GM12878 (cell line): ENCODE measurements at regions not wholly inside any gene's neighbourhood (a gene's known extent, or its start where the extent isn't known, plus 50 kb on each side); places are given as distances from the start of the nearest gene placed in this dataset.

Experiments
- ATAC-seq: fragments of 200-7000 bp; cut with Tn5 transposase; 3 replicates; pipeline ENCODE4 v1.9.1; 2020; ENCODE audit warnings: mild to moderate bottlenecking, moderate library complexity
- BruUV-seq: library from RNA; stranded (reverse); fragments of 400-500 nt; replicated peaks from 2 replicates; lab custom pipeline; 2021; lab: Mats Ljungman, UMichigan
- CTCF ChIA-PET: fragments of 300-600 bp; sonication (Branson Sonifier 250); formaldehyde crosslinking; extraction: SDS; loops from one replicate; lab custom pipeline; 2021; ENCODE audit warnings: inconsistent platforms; lab: Yijun Ruan, JAX
- POLR2A ChIA-PET: fragments of 350-600 bp; formaldehyde crosslinking; extraction: SDS; loops from one replicate; lab custom pipeline; 2021; ENCODE audit warnings: inconsistent platforms; lab: Charles Lee
- RAD21 ChIA-PET: fragments of 300-600 bp; sonication (Branson Sonifier 250); formaldehyde crosslinking; loops from one replicate; lab custom pipeline; 2023; ENCODE audit warnings: antibody characterized with exemption; ENCODE audit not compliant: unreplicated experiment; lab: Charles Lee
- SMC1A ChIA-PET: fragments of 300-600 bp; sonication (Branson Sonifier 250); formaldehyde crosslinking; loops from one replicate; lab custom pipeline; 2023; ENCODE audit not compliant: unreplicated experiment, uncharacterized antibody; lab: Charles Lee
- DNase-seq: peaks from one replicate; pipeline ENCODE4 v3.0.0-alpha.2; 2011; ENCODE audit warnings: low read depth, low spot score
- FAIRE-seq: peaks from 3 replicates; lab custom pipeline; 2011; peaks lifted over from hg19 to GRCh38; lab: Jason Lieb, UNC
- H2AFZ ChIP-seq: 2 replicates; pipeline ENCODE4 v1.6.0; 2011; ENCODE audit warnings: low read depth, low read length, control low read depth; ENCODE audit not compliant: control insufficient read depth
- H3K27ac ChIP-seq: 2 replicates; pipeline ENCODE4 v1.5.1; 2011; ENCODE audit warnings: control low read depth; ENCODE audit not compliant: control insufficient read depth, insufficient read depth
- H3K27me3 ChIP-seq, 2 experiments: replicated peaks in 1 of 2; 2 replicates each; pipeline versions ENCODE4 v1.6.0 to v1.6.1; 2011; ENCODE audit warnings: low read length in 1 of 2; ENCODE audit not compliant: control insufficient read depth in 2 of 2, insufficient read depth in 2 of 2
- H3K36me3 ChIP-seq, 2 experiments: 2 replicates each; pipeline ENCODE4 v1.5.1; 2011; ENCODE audit warnings: low read length in 1 of 2; ENCODE audit not compliant: control insufficient read depth in 2 of 2, insufficient read depth in 2 of 2
- H3K4me1 ChIP-seq: 2 replicates; pipeline ENCODE4 v1.6.1; 2011; ENCODE audit warnings: mild to moderate bottlenecking, low read length, moderate library complexity, mixed read lengths; ENCODE audit not compliant: control insufficient read depth, insufficient read depth
- H3K4me2 ChIP-seq: 2 replicates; pipeline ENCODE4 v1.6.0; 2011; ENCODE audit warnings: control low read depth; ENCODE audit not compliant: control insufficient read depth, insufficient read depth
- H3K4me3 ChIP-seq: fragments of 200-600 bp; sonication (generic); 2 replicates; pipeline ENCODE4 v1.5.1; 2016
- H3K79me2 ChIP-seq: 2 replicates; pipeline ENCODE4 v1.6.0; 2011; ENCODE audit warnings: low read length; ENCODE audit not compliant: control insufficient read depth, insufficient read depth
- H3K9ac ChIP-seq: 2 replicates; pipeline ENCODE4 v1.8.0; 2011; ENCODE audit warnings: low read length, control low read depth, mixed read lengths; ENCODE audit not compliant: control insufficient read depth, insufficient read depth
- H3K9me3 ChIP-seq: replicated peaks from 3 replicates; pipeline ENCODE4 v1.5.1; 2011; ENCODE audit warnings: mild to moderate bottlenecking, low read length; ENCODE audit not compliant: control insufficient read depth, insufficient read depth
- H4K20me1 ChIP-seq: 2 replicates; pipeline ENCODE4 v1.6.0; 2011; ENCODE audit not compliant: control insufficient read depth, insufficient read depth
- ASH2L ChIP-seq: fragments of 300-600, 200-600 bp; sonication (generic); IDR thresholded peaks from 2 replicates; pipeline ENCODE4 v1.6.1; 2017; ENCODE audit warnings: low read depth, mild to moderate bottlenecking, borderline replicate concordance
- BHLHE40 ChIP-seq, 2 experiments: fragments of 450-650 bp in 1 of 2; IDR thresholded peaks; 2 replicates each; pipeline ENCODE4 v1.6.1; 2011 to 2017; ENCODE audit warnings: low read depth in 2 of 2, borderline replicate concordance in 1 of 2, improper control_type of control experiment in 1 of 2, low read length in 1 of 2, mild to moderate bottlenecking in 1 of 2
- CBFB ChIP-seq: IDR thresholded peaks from 2 replicates; pipeline ENCODE4 v1.6.1; 2016; ENCODE audit warnings: antibody characterized with exemption, low read depth
- CBX3 ChIP-seq: fragments of 200-600 bp; sonication (generic); IDR thresholded peaks from 2 replicates; pipeline ENCODE4 v1.6.1; 2016; ENCODE audit warnings: low read depth, borderline replicate concordance
- CREB1 ChIP-seq: IDR thresholded peaks from 2 replicates; pipeline ENCODE4 v1.6.1; 2012; ENCODE audit warnings: low read depth, mild to moderate bottlenecking, inconsistent platforms
- EZH2 ChIP-seq: IDR thresholded peaks from 2 replicates; pipeline ENCODE4 v1.6.1; 2012; ENCODE audit warnings: low read depth, mild to moderate bottlenecking, control low read depth, inconsistent platforms, low read length, borderline replicate concordance; ENCODE audit not compliant: control insufficient read depth
- KAT2A ChIP-seq: conservative IDR thresholded peaks from 2 replicates; pipeline ENCODE4 v1.6.1; 2011; ENCODE audit warnings: low read depth, low read length; ENCODE audit not compliant: control insufficient read depth
- MEF2B ChIP-seq: fragments of 450-650 bp; IDR thresholded peaks from 2 replicates; pipeline ENCODE4 v1.6.1; 2018; ENCODE audit warnings: mild to moderate bottlenecking, moderate library complexity; ENCODE audit not compliant: partially characterized antibody, poor library complexity, severe bottlenecking
- NR2F1 ChIP-seq: fragments of 450-650 bp; conservative IDR thresholded peaks from 2 replicates; pipeline ENCODE4 v1.6.1; 2017; ENCODE audit warnings: mild to moderate bottlenecking
- RBBP5 ChIP-seq: fragments of 200-600 bp; sonication (generic); conservative IDR thresholded peaks from 2 replicates; pipeline ENCODE4 v1.6.1; 2016
- STAT1 ChIP-seq: fragments of 450-650 bp; conservative IDR thresholded peaks from 2 replicates; pipeline ENCODE4 v1.6.1; 2014; ENCODE audit warnings: antibody characterized with exemption, mild to moderate bottlenecking
- TARDBP ChIP-seq: IDR thresholded peaks from 2 replicates; pipeline ENCODE4 v1.6.1; 2016; ENCODE audit warnings: borderline replicate concordance
- TBL1XR1 ChIP-seq: IDR thresholded peaks from 2 replicates; pipeline ENCODE4 v1.6.1; 2012; ENCODE audit warnings: low read depth, low read length, improper control_type of control experiment
- YY1 ChIP-seq: IDR thresholded peaks from 2 replicates; pipeline ENCODE4 v1.6.1; 2011; ENCODE audit warnings: low read depth, mild to moderate bottlenecking, low read length
- ZNF207 ChIP-seq: fragments of 450-650 bp; IDR thresholded peaks from 2 replicates; pipeline ENCODE4 v1.6.1; 2014; ENCODE audit warnings: antibody characterized with exemption, mild to moderate bottlenecking, borderline replicate concordance
- ZNF622 ChIP-seq: fragments of 450-650 bp; IDR thresholded peaks from 2 replicates; pipeline ENCODE4 v1.6.1; 2017; ENCODE audit warnings: mild to moderate bottlenecking, inconsistent platforms
- WGBS: methylation state at CpG from one replicate; pipeline ENCODE4 v1.1.6; 2016; ENCODE audit warnings: low lambda C conversion rate; ENCODE audit not compliant: insufficient replicate concordance, insufficient coverage; ENCODE audit errors: missing lambda C conversion rate; 5-methylcytosine and 5-hydroxymethylcytosine counted together
- in situ Hi-C: fragments of 300-500 bp; cut with MboI; formaldehyde crosslinking; loops from 9 replicates; pipeline ENCODE4 v1.14.3; 2018; ENCODE audit warnings: mixed read lengths
- intact Hi-C: fragments of 100-400 bp; cut with micrococcal nuclease; formaldehyde crosslinking; loops from one replicate; pipeline ENCODE4 v1.14.2; 2022; ENCODE audit not compliant: unreplicated experiment
- TF ChIP-seq, protein P1 (sequence below): fragments of 450-650 bp; IDR thresholded peaks from 2 replicates; pipeline ENCODE4 v1.6.1; 2018; ENCODE audit warnings: mild to moderate bottlenecking, low read depth, moderate library complexity; ENCODE audit not compliant: partially characterized antibody
- TF ChIP-seq, protein P2 (sequence below): fragments of 150-350 bp; IDR thresholded peaks from 2 replicates; pipeline ENCODE4 v1.6.1; 2014; ENCODE audit warnings: mild to moderate bottlenecking, low read depth, low read length

DNA sequence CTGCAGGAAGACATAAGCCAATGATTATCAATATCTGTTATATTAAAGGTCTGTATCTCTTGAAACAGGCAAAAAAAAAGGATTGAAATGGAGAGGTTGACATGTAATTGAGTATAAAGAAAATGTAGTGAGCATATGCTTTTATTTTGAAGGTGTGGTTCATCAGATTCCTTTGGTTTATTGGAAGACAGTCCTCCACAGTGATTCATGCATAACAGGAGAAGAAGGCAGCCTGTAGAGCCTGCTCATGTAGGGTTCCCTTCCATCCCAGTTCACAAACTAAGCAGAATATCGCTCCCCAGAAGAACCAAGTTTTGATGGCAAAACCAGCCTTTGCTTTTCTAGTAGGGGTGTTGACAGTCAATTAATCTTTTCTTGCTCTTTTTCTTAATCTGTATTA, 1016.8 kb upstream of the ADGRL4 start:
- FAIRE-seq, result no peak
- Histone ChIP-seq H4K20me1 (no peaks in the 10 kb centered on the region), H3K4me2 (no peak overlapping the region), H3K36me3 (no peaks in the 10 kb centered on the region), H3K4me3 (no peak overlapping the region), H2AFZ (no peak overlapping the region), H3K27me3 (no peaks in the 10 kb centered on the region), H3K79me2 (no peaks in the 10 kb centered on the region), H3K4me1 (no peaks in the 10 kb centered on the region), H3K9me3 (no peaks in the 10 kb centered on the region), H3K27ac (no peak overlapping the region), H3K9ac (no peak overlapping the region)
- SMC1A ChIA-PET, result no interaction called here
- WGBS, result 6% methylated on average over 1 of the region's 1 CpG
- no peak for ATAC-seq
- in situ Hi-C loops (no loop called here), intact Hi-C loops (no loop called here)
- no peak for DNase-seq
- BruUV-seq, result no TSS peak
- CTCF ChIA-PET, result no interaction called here
- POLR2A ChIA-PET, result no interaction called here
- TF ChIP-seq RBBP5 (no peak), CREB1 (no peak), ZNF207 (no peak), STAT1 (no peak), TBL1XR1 (no peak), EZH2 (no peak), MEF2B (no peak), BHLHE40 (IDR thresholded peaks at IDR 0.05; ENCODE audit: borderline replicate concordance in 1 of 2, low read depth in 2 of 2, low read length in 1 of 2) (no peak), ASH2L (no peak), CBFB (no peak), YY1 (no peak), TARDBP (no peak), ZNF622 (no peak), CBX3 (no peak), NR2F1 (no peak), KAT2A (no peak)
- TF ChIP-seq, protein P1, sequence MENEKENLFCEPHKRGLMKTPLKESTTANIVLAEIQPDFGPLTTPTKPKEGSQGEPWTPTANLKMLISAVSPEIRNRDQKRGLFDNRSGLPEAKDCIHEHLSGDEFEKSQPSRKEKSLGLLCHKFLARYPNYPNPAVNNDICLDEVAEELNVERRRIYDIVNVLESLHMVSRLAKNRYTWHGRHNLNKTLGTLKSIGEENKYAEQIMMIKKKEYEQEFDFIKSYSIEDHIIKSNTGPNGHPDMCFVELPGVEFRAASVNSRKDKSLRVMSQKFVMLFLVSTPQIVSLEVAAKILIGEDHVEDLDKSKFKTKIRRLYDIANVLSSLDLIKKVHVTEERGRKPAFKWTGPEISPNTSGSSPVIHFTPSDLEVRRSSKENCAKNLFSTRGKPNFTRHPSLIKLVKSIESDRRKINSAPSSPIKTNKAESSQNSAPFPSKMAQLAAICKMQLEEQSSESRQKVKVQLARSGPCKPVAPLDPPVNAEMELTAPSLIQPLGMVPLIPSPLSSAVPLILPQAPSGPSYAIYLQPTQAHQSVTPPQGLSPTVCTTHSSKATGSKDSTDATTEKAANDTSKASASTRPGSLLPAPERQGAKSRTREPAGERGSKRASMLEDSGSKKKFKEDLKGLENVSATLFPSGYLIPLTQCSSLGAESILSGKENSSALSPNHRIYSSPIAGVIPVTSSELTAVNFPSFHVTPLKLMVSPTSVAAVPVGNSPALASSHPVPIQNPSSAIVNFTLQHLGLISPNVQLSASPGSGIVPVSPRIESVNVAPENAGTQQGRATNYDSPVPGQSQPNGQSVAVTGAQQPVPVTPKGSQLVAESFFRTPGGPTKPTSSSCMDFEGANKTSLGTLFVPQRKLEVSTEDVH, result no peak
- TF ChIP-seq, protein P2, sequence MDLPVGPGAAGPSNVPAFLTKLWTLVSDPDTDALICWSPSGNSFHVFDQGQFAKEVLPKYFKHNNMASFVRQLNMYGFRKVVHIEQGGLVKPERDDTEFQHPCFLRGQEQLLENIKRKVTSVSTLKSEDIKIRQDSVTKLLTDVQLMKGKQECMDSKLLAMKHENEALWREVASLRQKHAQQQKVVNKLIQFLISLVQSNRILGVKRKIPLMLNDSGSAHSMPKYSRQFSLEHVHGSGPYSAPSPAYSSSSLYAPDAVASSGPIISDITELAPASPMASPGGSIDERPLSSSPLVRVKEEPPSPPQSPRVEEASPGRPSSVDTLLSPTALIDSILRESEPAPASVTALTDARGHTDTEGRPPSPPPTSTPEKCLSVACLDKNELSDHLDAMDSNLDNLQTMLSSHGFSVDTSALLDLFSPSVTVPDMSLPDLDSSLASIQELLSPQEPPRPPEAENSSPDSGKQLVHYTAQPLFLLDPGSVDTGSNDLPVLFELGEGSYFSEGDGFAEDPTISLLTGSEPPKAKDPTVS, result no peak
- RAD21 ChIA-PET, result no interaction called here
